Hematopoietic multipotent progenitor cell treated with erythropoietin and hydrocortisone succinate and interleukin-3 and kit ligand, for 4 days (in vitro differentiated cells): ENCODE measurements at regions not wholly inside any gene's neighbourhood (a gene's known extent, or its start where the extent isn't known, plus 50 kb on each side); places are given as distances from the start of the nearest gene placed in this dataset.
"Not testable (repeated sequence)": the region's sequence is repeated elsewhere in the genome, so short reads cannot be mapped to it uniquely, and the experiment has no call there.

ENCODE experiments used
- DNase-seq: peaks from one replicate; pipeline ENCODE4 v3.0.0-alpha.2; 2015

DNA sequence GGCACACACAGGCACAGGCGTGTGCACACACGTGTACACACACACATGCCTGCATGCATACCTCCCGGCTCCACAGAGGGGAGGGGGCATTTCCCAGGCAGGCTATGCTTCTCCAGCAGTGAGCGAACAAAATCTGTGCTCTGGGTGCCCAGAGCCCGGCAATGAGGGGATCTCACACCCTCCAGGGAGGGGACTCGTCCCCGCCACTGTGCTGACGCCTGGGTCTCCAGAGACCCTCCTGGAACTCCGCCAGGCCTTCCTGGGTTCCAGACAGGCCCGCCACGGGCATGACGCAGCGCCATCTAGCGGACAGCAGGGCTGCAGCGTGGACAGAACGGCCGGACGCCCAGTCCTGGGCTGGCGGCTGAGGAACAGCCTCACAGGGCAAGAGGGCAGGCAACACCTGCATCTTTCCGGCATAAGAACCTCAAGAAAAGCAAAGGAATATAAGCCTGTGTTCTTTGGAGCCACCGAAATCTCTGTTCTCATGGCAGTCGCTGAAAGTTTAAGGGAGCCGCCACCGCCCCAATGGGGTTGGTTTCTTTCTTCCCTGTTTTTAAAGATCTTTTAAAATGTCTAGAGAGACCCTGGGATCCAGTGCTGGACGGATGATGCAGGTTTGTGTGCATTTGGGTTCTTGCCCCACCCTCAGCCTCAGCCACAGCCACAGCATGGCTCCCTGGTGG, 135.6 kb upstream of the PPP1R26 start:
- DNase-seq, result peak; percentile 54

DNA sequence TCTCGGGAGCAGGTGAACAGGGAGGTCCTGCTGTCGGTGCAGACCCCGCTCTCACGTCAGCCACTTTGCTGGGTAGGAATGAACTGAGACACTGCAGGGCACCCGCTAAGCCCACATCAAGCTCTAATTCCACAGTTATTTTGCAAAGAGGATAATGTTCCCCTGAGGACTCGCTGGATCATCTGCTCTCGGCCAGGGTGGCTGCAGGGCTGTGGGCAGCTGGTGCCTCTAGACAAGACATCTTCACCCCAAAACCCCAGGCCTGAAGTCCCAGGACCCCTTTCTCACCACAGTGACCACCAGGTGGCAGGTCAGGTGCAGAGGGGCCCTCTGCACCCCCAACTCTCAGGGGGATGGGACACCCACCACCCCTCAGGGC, 135.1 kb upstream of the PPP1R26 start:
- no peak for DNase-seq

GRCh38 chr9:135344915-135345500, 134.6 kb upstream of the PPP1R26 start:
- no peak for DNase-seq

GRCh38 chr9:135345775-135346433, 133.7 kb upstream of the PPP1R26 start:
- DNase-seq, result no peak

GRCh38 chr9:135346438-135347050, 133.0 kb upstream of the PPP1R26 start:
- no peak for DNase-seq

DNA sequence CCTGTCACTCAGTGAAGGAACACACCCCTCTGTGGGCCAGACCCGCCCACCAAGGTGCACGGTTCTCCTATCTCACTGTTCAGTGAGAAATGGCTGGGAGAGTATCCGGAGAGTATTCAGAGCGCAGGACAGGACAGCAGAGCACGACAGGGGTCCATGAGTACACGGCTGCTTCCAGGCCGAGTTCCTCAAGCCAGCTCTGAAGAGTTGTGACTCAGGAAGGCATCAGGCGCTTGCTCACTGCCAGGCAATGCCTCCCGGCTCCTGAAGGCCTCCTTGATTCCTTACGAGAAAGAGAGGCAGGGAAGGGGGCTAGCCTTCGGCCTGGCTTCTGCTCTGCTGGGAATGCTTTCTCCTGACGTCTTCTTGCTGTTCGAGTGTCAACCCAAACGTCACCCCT, 132.1 kb upstream of the PPP1R26 start:
- DNase-seq, result no peak

DNA sequence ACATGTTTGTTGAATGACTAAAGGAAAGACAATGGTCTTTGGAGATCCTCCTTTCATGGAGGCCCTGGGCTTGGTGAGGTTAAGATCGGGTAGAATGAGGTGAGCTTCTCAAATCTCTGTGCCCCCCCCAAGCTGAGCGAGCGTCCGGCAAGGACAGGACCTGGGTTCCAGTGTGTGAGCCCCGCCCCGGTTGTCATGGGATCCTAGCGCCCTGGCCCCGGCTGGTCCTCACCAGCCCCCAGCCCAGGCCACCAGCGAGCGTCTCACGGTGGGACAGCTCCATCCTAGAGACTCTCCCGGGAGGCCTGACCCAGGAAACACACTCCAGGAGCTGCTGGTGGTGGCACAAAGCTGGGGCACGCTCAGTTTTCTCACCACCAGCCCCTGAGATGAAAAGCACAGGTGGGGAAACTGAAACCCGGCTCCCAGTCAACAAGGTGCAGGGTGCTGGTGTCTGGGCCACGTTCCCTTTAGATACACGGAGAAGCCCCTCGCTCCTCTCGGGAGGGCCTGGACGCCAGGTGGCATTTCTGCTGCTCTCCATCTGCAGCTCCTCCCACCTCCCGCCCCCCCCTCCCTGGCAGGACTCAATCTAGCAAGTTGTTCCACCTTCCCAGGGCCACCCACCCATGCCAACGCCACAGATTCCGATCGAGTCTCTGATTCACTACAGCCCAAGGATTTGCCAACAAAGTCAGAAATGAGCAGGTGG, 131.3 kb upstream of the PPP1R26 start:
- no peak for DNase-seq

DNA sequence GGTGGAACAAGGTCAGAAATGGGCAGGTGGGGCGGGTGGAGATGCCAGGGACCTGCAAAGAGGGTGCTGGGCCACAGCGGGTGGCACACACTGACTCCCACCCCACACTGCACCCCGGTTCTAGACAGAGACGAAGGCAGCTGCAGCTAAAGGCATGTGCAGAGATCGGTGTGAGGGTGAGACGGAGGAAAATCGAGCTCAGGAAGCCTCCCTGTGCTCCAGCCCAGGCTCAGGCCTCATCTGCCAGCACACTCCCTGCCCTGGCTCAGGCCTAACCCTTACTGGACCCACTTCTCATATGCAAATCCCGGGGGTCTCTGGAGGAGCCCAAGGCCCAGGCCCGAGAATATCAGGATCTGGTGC, 130.8 kb upstream of the PPP1R26 start:
- DNase-seq, result no peak

DNA sequence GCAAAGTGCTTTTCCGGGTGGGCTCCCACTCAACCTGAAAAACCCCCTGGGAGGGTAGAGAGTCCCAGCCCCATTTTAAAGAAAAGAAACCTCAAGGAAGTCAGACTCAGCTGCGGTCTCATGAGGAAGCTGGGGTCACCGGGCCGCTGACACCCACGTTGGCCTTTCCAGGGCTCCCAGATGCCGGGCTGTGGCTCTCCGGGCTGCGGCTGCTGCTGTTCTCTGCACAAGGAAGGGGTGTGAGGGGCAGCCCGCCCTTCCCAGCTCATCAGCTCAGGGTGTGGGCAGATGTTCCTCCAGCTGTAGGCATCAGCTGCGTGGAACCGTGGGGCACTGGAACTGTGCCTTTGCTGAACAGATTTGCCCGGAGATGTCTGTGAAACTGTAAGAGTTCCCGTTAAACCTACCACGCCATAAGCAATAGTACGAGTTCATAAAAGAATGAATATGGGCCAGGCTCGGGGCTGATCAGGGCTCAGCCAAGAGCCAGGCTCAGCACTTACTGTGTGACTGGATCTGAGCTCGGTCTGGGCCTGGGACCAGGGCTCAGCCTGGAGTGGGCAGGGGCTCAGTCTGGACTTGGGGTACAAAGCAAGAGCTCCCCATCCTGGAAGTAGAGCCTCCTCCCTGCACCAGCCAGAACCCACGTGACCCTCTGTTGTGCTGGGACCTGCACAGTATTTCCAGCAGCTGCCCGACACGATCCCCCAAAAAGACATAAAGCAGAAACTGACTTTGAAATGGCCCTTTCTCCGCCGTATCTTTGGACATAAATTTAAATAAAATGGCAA, 130.2 kb upstream of the PPP1R26 start:
- no peak for DNase-seq

DNA sequence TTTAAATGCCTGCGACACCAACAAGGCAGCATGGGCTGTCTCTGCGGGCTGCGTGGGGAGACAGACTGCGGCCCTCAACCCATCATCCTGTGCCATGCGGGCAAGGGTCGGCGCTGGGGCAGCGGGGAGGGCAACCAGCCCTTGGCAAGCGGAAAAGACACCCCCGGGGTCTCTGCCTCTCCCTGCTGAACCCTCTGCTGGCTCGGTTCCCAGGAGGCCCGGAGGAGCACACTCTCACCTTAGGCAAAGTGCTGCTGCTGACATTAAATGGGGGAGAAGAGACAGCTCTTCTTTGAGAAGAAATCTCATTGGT, 129.6 kb upstream of the PPP1R26 start:
- no peak for DNase-seq

GRCh38 chr9:135353935-135354334, 125.6 kb upstream of the PPP1R26 start:
- DNase-seq, result no peak

DNA sequence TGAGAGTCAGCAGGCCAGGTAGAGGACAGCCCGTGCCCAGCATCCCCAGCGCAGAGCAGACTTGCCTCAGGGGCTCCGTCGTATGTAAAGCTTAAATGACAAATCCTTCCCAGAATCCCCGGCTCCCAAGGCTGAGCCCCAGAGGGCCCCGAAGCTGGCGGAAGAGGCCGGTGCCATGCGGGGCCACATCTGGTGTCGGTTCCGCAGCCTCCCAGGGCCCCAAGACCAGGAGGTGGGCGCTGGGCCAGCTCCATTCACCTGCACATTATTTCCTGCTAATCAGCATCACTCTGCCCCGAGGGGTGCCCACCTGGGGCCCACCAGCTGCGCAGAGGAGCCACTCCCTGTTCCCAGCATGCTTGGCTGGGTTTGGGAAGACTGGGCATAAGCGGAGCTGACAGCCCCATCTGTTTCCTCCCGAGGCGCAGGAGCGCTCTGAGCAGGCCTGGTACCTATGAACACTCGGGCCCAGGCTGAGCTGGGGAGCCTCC, 124.0 kb upstream of the PPP1R26 start:
- no peak for DNase-seq

- DNase-seq, result no peak
These were observed 123.6 kb upstream of the PPP1R26 start for GRCh38 chr9:135356021-135356420.

DNA sequence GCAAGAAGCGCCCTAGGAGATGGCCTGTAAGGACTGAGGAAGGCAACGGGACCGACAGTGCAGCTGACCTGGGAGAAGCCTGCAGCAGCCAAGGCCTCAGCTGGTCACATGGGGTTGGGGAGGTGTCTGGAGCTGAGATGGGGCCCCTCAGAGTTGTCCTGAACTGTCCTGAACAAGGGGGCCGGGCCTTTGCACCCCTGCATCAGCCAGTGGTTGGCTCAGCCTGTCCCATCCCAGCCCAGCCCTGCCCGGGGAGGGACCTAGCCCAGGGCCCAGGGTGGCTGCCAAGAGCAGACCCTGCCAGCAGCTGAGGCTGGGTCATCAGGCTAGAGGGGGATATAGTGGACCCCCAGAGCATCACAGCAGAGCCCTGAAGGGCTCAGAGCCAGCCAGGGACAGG, 122.8 kb upstream of the PPP1R26 start:
- DNase-seq, result no peak

- no peak for DNase-seq
These were observed 121.6 kb upstream of the PPP1R26 start for GRCh38 chr9:135357863-135358551.

- DNase-seq, result no peak
These were observed 121.0 kb upstream of the PPP1R26 start for GRCh38 chr9:135358552-135358940.

DNA sequence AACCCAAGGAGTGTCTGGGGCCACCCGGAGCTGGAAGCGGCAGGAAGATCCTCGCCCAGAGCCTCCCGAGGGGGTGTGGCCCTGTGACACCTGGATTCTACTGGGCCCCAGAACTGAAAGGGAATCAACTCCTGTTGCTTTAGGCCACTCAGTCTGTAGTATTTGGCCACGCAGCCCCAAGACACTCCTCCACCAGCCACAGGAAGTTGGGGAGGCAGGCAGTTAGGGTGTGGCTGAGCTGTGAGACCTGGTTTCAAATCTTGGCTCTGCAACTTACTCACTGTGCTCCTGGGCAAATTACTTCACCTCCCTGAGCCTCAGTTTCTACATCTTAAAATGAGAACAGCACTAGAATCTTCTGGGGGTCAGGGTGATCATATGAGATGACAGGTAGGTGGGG, 119.8 kb upstream of the PPP1R26 start:
- peak; percentile 7 for DNase-seq

- DNase-seq, result no peak
These were observed 119.0 kb upstream of the PPP1R26 start for GRCh38 chr9:135360617-135361016.

DNA sequence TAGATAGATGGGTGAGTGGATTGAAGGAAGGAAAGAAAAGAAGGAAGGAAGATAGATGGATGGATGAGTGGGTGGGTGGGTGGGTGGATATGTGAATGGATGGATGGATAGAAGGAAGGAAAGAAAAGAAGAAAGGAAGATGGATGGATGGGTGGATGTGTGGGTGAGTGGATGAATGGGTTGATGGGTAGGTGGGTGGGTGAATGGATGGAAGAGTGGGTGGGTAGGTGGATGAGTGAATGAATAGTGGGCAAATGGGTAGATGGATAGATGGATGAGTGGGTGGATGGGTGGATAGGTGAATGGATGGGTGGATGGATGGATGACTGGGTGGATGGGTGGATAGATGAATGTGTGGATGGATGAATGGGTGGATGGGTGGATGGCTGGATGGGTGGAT, 117.9 kb upstream of the PPP1R26 start:
- not testable (repeated sequence) for DNase-seq

DNA sequence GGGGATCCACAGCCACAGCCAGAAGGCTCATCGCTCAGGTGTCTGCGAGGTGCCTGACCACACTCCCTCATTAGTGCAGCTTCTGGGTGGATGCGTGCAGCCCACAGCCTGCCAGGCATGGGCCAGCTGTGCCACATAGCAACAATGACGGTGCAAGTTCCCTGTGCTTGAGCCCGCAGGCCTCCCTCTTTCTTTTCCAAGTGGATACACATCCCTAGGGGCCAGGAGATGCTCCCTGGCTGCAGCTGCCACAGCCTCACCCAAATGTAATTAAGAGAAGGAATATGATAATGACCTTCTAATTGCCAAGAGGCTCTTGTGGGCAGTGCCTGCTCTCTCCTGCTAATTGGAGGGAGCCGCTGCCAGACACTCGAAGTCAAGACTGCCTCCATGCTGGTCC, 116.0 kb upstream of the PPP1R26 start:
- no peak for DNase-seq

DNA sequence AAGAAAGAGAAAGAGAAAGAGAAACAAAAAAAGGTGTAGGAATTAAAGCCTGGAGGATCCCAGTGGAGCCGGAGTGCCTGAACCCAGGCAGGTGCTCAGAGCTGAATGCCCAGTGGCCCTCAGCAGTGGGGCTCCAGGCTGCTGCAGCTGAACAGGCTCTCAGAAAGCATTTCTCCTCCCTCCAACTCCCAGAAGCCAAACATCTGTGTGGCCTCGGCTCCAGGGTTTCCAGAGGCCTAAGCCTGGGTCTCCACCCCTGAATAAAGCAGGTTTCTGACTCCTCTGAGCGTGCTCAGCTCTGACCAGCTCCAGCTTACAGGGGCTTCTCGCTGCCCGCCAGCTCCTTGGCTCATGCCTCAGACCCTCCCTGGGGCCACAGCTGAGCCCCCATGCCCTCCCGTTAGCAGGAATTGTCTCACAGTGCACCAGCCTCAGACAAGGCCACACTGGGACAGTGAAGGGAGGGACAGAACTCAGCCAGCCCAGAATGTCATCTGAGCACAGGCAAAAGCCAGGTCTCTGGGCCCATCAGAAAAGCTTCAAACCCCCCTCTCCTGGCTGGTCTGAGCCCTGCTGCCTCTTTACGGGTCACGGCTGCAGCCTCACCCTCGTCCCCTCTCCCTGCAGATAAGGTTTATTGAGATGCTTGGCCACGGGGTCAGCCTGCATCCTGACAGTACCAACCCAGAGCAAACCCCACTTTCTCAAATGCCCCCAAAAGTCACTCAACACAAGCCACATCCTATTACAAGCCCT, 114.4 kb upstream of the PPP1R26 start:
- no peak for DNase-seq
